ENCODE measurements at regions not wholly inside any gene's neighbourhood (a gene's known extent, or its start where the extent isn't known, plus 50 kb on each side); places are given as distances from the start of the nearest gene placed in this dataset.

GRCh38 chr13:65756071-65756671, 1474.0 kb downstream of the PCDH9 start:
- Histone ChIP-seq H3K18ac (ENCODE audit: low read length) (no peak overlapping the region), H3K79me2 (ENCODE audit: control insufficient read depth, insufficient read depth, low read length, poor library complexity) (no peaks in the 10 kb centered on the region), H4K12ac (ENCODE audit: low read depth, low read length) (no peak overlapping the region), H3K4me2 (ENCODE audit: low read length) (no peak overlapping the region), H3K4ac (ENCODE audit: low read depth, low read length) (no peak overlapping the region), H3K9me3 (ENCODE audit: insufficient read depth, low read depth, low read length) (peaks cover 6% of the 10 kb centered on the region), H2AK5ac (ENCODE audit: low read length) (no peak overlapping the region), H3K36me3 (ENCODE audit: control insufficient read depth in 1 of 2, insufficient read depth in 2 of 2, low read length in 2 of 2) (no peaks in the 10 kb centered on the region), H3K4me1 (ENCODE audit: control insufficient read depth in 1 of 2, insufficient read depth in 2 of 2, low read length in 2 of 2) (no peaks in the 10 kb centered on the region), H2BK12ac (ENCODE audit: low read length) (no peak overlapping the region), H4K91ac (ENCODE audit: low read depth, low read length) (no peak overlapping the region), H3K9ac (ENCODE audit: low read length) (no peak overlapping the region), H2AFZ (ENCODE audit: insufficient read depth, low read length, poor library complexity) (no peak overlapping the region), H3K79me1 (ENCODE audit: low read length) (no peaks in the 10 kb centered on the region), H3K4me3 (ENCODE audit: low read depth, low read length) (no peak overlapping the region), H3K27me3 (ENCODE audit: insufficient read depth, low read length) (no peaks in the 10 kb centered on the region), H4K8ac (ENCODE audit: low read depth, low read length) (no peak overlapping the region), H3K14ac (ENCODE audit: low read length) (no peak overlapping the region), H3K23ac (ENCODE audit: low read length) (no peak overlapping the region), H2BK120ac (ENCODE audit: insufficient read depth, low read length, poor library complexity) (no peak overlapping the region), H2BK5ac (ENCODE audit: low read depth, low read length, poor library complexity) (no peak overlapping the region), H3K27ac (ENCODE audit: low read depth, low read length) (no peak overlapping the region)
- WGBS (ENCODE audit: extremely low coverage, insufficient coverage, insufficient read length): no CpG with 5 or more reads among the region's 5 CpGs
- no peak for DNase-seq

DNA sequence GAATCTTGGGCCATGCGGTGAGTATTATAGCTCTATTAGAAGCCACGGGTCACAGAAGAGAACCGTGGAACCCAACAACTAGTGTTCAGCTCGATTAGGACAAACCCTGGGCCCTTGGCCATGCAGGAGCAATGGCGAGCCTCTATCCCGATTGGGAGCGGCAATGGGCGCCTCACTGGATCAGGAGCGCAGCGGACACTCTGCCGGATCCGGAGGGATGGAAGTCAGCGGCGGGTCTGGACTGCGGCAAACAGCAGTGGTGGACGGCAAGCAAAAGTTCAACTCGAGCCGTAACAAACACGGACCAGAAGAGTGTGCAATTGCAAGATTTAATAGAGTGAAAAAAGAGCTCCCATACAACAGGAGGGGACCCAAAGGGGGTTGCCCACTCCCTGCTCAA, 1481.9 kb downstream of the PCDH9 start:
- no peak overlapping the region for H2AK5ac ChIP-seq (ENCODE audit: low read length)
- no peaks in the 10 kb centered on the region for H3K9me3 ChIP-seq (ENCODE audit: insufficient read depth, low read depth, low read length)
- no peaks in the 10 kb centered on the region for H3K4me1 ChIP-seq (ENCODE audit: control insufficient read depth in 1 of 2, insufficient read depth in 2 of 2, low read length in 2 of 2)
- no peak overlapping the region for H3K4me2 ChIP-seq (ENCODE audit: low read length)
- H3K9ac ChIP-seq (ENCODE audit: low read length): no peak overlapping the region
- no peak overlapping the region for H2BK120ac ChIP-seq (ENCODE audit: insufficient read depth, low read length, poor library complexity)
- no peak overlapping the region for H3K4me3 ChIP-seq (ENCODE audit: low read depth, low read length)
- H4K12ac ChIP-seq (ENCODE audit: low read depth, low read length): no peak overlapping the region
- no peaks in the 10 kb centered on the region for H3K79me1 ChIP-seq (ENCODE audit: low read length)
- no peak overlapping the region for H3K14ac ChIP-seq (ENCODE audit: low read length)
- H2BK5ac ChIP-seq (ENCODE audit: low read depth, low read length, poor library complexity): no peak overlapping the region
- H3K18ac ChIP-seq (ENCODE audit: low read length): no peak overlapping the region
- H4K8ac ChIP-seq (ENCODE audit: low read depth, low read length): no peak overlapping the region
- H3K23ac ChIP-seq (ENCODE audit: low read length): no peak overlapping the region
- DNase-seq: no peak
- no peak overlapping the region for H3K4ac ChIP-seq (ENCODE audit: low read depth, low read length)
- WGBS (ENCODE audit: extremely low coverage, insufficient coverage, insufficient read length): no CpG with 5 or more reads among the region's 19 CpGs
- no peaks in the 10 kb centered on the region for H3K79me2 ChIP-seq (ENCODE audit: control insufficient read depth, insufficient read depth, low read length, poor library complexity)
- no peak overlapping the region for H2AFZ ChIP-seq (ENCODE audit: insufficient read depth, low read length, poor library complexity)
- no peak overlapping the region for H3K27ac ChIP-seq (ENCODE audit: low read depth, low read length)
- H4K91ac ChIP-seq (ENCODE audit: low read depth, low read length): no peak overlapping the region
- no peaks in the 10 kb centered on the region for H3K36me3 ChIP-seq (ENCODE audit: control insufficient read depth in 1 of 2, insufficient read depth in 2 of 2, low read length in 2 of 2)
- no peak overlapping the region for H2BK12ac ChIP-seq (ENCODE audit: low read length)
- H3K27me3 ChIP-seq (ENCODE audit: insufficient read depth, low read length): no peaks in the 10 kb centered on the region

- Histone ChIP-seq H3K4me1 (ENCODE audit: control insufficient read depth in 1 of 2, insufficient read depth in 2 of 2, low read length in 2 of 2) (no peaks in the 10 kb centered on the region), H3K27me3 (ENCODE audit: insufficient read depth, low read length) (no peaks in the 10 kb centered on the region), H3K4me3 (ENCODE audit: low read depth, low read length) (no peak overlapping the region), H2AFZ (ENCODE audit: insufficient read depth, low read length, poor library complexity) (no peak overlapping the region), H2BK5ac (ENCODE audit: low read depth, low read length, poor library complexity) (no peak overlapping the region), H3K4ac (ENCODE audit: low read depth, low read length) (no peak overlapping the region), H2AK5ac (ENCODE audit: low read length) (no peak overlapping the region), H4K8ac (ENCODE audit: low read depth, low read length) (no peak overlapping the region), H3K79me1 (ENCODE audit: low read length) (no peaks in the 10 kb centered on the region), H3K27ac (ENCODE audit: low read depth, low read length) (no peak overlapping the region), H3K18ac (ENCODE audit: low read length) (no peak overlapping the region), H4K12ac (ENCODE audit: low read depth, low read length) (no peak overlapping the region), H2BK120ac (ENCODE audit: insufficient read depth, low read length, poor library complexity) (no peak overlapping the region), H3K9me3 (ENCODE audit: insufficient read depth, low read depth, low read length) (no peaks in the 10 kb centered on the region), H3K36me3 (ENCODE audit: control insufficient read depth in 1 of 2, insufficient read depth in 2 of 2, low read length in 2 of 2) (no peaks in the 10 kb centered on the region), H3K14ac (ENCODE audit: low read length) (no peak overlapping the region), H3K4me2 (ENCODE audit: low read length) (no peak overlapping the region), H2BK12ac (ENCODE audit: low read length) (no peak overlapping the region), H3K23ac (ENCODE audit: low read length) (no peak overlapping the region), H3K9ac (ENCODE audit: low read length) (no peak overlapping the region), H3K79me2 (ENCODE audit: control insufficient read depth, insufficient read depth, low read length, poor library complexity) (no peaks in the 10 kb centered on the region), H4K91ac (ENCODE audit: low read depth, low read length) (no peak overlapping the region)
- WGBS (ENCODE audit: extremely low coverage, insufficient coverage, insufficient read length): no CpG with 5 or more reads among the region's 4 CpGs
- no peak for DNase-seq
These were observed 1483.7 kb downstream of the PCDH9 start for GRCh38 chr13:65746406-65746921.

DNA sequence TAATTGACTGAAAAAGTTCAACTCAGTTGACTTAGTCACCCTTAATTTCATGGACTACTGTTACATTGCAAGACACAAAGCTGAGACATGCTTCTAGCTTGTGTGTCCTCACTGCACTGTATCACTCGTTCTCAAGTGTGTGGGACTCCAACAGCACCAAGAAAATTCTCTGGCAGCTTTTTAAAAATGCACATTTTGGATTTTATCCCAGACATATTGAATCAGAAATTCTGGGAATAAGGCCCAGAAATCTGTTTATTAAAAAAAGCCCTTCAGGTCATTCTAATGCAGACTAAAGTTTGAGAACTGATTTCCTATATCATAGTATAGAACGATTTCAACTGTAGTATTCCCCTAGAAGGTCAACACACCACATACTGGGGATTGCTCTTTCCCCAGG, 1485.3 kb downstream of the PCDH9 start:
- Histone ChIP-seq H3K4me3 (ENCODE audit: low read depth, low read length) (no peak overlapping the region), H3K27me3 (ENCODE audit: insufficient read depth, low read length) (no peaks in the 10 kb centered on the region), H4K12ac (ENCODE audit: low read depth, low read length) (no peak overlapping the region), H4K91ac (ENCODE audit: low read depth, low read length) (no peak overlapping the region), H3K27ac (ENCODE audit: low read depth, low read length) (no peak overlapping the region), H3K18ac (ENCODE audit: low read length) (no peak overlapping the region), H3K4me2 (ENCODE audit: low read length) (no peak overlapping the region), H2AFZ (ENCODE audit: insufficient read depth, low read length, poor library complexity) (no peak overlapping the region), H3K9ac (ENCODE audit: low read length) (no peak overlapping the region), H3K79me1 (ENCODE audit: low read length) (no peaks in the 10 kb centered on the region), H3K36me3 (ENCODE audit: control insufficient read depth in 1 of 2, insufficient read depth in 2 of 2, low read length in 2 of 2) (no peaks in the 10 kb centered on the region), H3K14ac (ENCODE audit: low read length) (no peak overlapping the region), H2BK5ac (ENCODE audit: low read depth, low read length, poor library complexity) (no peak overlapping the region), H3K4ac (ENCODE audit: low read depth, low read length) (no peak overlapping the region), H3K23ac (ENCODE audit: low read length) (no peak overlapping the region), H3K79me2 (ENCODE audit: control insufficient read depth, insufficient read depth, low read length, poor library complexity) (no peaks in the 10 kb centered on the region), H3K9me3 (ENCODE audit: insufficient read depth, low read depth, low read length) (no peaks in the 10 kb centered on the region), H2BK120ac (ENCODE audit: insufficient read depth, low read length, poor library complexity) (no peak overlapping the region), H4K8ac (ENCODE audit: low read depth, low read length) (no peak overlapping the region), H3K4me1 (ENCODE audit: control insufficient read depth in 1 of 2, insufficient read depth in 2 of 2, low read length in 2 of 2) (no peaks in the 10 kb centered on the region), H2BK12ac (ENCODE audit: low read length) (no peak overlapping the region), H2AK5ac (ENCODE audit: low read length) (no peak overlapping the region)
- no CpG with 5 or more reads among the region's 2 CpGs for WGBS (ENCODE audit: extremely low coverage, insufficient coverage, insufficient read length)
- DNase-seq: no peak
